Adrenal gland (tissue), 5 donors: ENCODE measurements at regions not wholly inside any gene's neighbourhood (a gene's known extent, or its start where the extent isn't known, plus 50 kb on each side); places are given as distances from the start of the nearest gene placed in this dataset.

ENCODE experiments used
- POLR2A ChIP-seq, 2 donors: fragments of 450-650 bp; IDR thresholded peaks; one replicate each; pipeline ENCODE4 v1.6.1; 2017; ENCODE audit warnings: antibody characterized with exemption in 2 of 2, mild to moderate bottlenecking in 2 of 2, moderate library complexity in 1 of 2
- TF ChIP-seq, protein P1 (sequence below), 6 experiments: fragments of 450-650 bp in 4 of 6; fragments of 200-600 bp in 2 of 6; sonication (generic) in 1 of 6; IDR thresholded peaks; 1 replicate in 5 of 6; 2 replicates in 1 of 6; pipeline versions ENCODE4 v1.5.1 to v1.8.0; 2016 to 2021; ENCODE audit warnings: antibody characterized with exemption in 6 of 6, mild to moderate bottlenecking in 2 of 6, moderate library complexity in 1 of 6
- donor health status: DM: no; HTN: no; CAD: no.

DNA sequence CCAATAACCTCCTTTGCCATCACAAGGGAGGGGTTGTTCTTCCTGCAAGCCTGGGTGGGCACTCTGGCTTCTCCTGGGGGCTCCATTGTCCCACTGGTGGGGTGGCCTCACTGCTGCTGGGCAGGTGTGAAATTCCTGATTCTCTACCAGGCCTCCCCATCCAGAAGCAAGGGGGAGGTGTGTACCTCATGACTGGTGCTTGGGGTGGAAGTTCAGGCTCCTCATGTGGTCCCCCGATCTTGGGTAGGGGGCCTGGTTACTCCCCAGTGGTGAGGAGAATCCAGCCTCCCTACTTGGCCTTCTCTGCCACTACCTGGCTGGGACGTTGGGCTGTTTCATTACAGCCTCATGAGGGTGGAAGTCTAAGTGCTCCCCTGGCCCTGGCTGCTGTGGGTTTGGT, 433.9 kb downstream of the IRX2 start:
- TF ChIP-seq, protein P1, sequence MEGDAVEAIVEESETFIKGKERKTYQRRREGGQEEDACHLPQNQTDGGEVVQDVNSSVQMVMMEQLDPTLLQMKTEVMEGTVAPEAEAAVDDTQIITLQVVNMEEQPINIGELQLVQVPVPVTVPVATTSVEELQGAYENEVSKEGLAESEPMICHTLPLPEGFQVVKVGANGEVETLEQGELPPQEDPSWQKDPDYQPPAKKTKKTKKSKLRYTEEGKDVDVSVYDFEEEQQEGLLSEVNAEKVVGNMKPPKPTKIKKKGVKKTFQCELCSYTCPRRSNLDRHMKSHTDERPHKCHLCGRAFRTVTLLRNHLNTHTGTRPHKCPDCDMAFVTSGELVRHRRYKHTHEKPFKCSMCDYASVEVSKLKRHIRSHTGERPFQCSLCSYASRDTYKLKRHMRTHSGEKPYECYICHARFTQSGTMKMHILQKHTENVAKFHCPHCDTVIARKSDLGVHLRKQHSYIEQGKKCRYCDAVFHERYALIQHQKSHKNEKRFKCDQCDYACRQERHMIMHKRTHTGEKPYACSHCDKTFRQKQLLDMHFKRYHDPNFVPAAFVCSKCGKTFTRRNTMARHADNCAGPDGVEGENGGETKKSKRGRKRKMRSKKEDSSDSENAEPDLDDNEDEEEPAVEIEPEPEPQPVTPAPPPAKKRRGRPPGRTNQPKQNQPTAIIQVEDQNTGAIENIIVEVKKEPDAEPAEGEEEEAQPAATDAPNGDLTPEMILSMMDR (IDR thresholded peaks at IDR 0.05) = no peak
- TF ChIP-seq POLR2A (IDR thresholded peaks at IDR 0.05) = no peak
